Sigmoid colon (tissue), 6 donors: ENCODE measurements at regions not wholly inside any gene's neighbourhood (a gene's known extent, or its start where the extent isn't known, plus 50 kb on each side); places are given as distances from the start of the nearest gene placed in this dataset.

ENCODE experiments used
- DNase-seq: peaks from one replicate; pipeline ENCODE4 v3.0.0-alpha.2; 2019
- H3K27ac ChIP-seq, 4 donors: fragments of 200-600 bp; sonication (generic); one replicate each; pipeline ENCODE4 v1.5.1; 2016 to 2019; ENCODE audit warnings: mild to moderate bottlenecking in 1 of 4
- H3K27me3 ChIP-seq, 3 donors: fragments of 200-600 bp; sonication (generic); one replicate each; pipeline ENCODE4 v1.5.1; 2019; ENCODE audit warnings: mild to moderate bottlenecking in 1 of 3
- H3K36me3 ChIP-seq, 4 donors: fragments of 200-600 bp; sonication (generic); one replicate each; pipeline ENCODE4 v1.5.1; 2016 to 2019
- H3K4me1 ChIP-seq, 4 donors: fragments of 200-600 bp; sonication (generic); one replicate each; pipeline ENCODE4 v1.5.1; 2017 to 2019
- H3K4me3 ChIP-seq, 4 donors: fragments of 200-600 bp; sonication (generic); one replicate each; pipeline ENCODE4 v1.5.1; 2017 to 2019; ENCODE audit warnings: mild to moderate bottlenecking in 2 of 4, moderate library complexity in 1 of 4
- H3K9me3 ChIP-seq, 4 donors: fragments of 200-600 bp in 3 of 4; sonication (generic) in 3 of 4; one replicate each; pipeline versions ENCODE4 v1.5.1 to v1.6.1; 2013 to 2019
- EP300 ChIP-seq, 4 donors: sonication (generic); formaldehyde crosslinking; IDR thresholded peaks; one replicate each; pipeline ENCODE4 v1.6.1; 2017; ENCODE audit warnings: antibody characterized with exemption in 4 of 4
- POLR2A ChIP-seq, 2 donors: fragments of 450-650 bp; IDR thresholded peaks; one replicate each; pipeline ENCODE4 v1.6.1; 2016; ENCODE audit warnings: antibody characterized with exemption in 2 of 2, mild to moderate bottlenecking in 2 of 2, moderate library complexity in 2 of 2
- POLR2AphosphoS5 ChIP-seq, 4 donors: sonication (generic); formaldehyde crosslinking; IDR thresholded peaks; one replicate each; pipeline ENCODE4 v1.6.1; 2017; ENCODE audit warnings: antibody characterized with exemption in 4 of 4
- WGBS, 2 donors: extraction: QIAGEN DNeasy Blood & Tissue Kit; methylation state at CpG; one replicate each; pipeline ENCODE4 v1.1.7; 2013; 5-methylcytosine and 5-hydroxymethylcytosine counted together
- intact Hi-C: fragments of 100-400 bp; cut with DNase I; formaldehyde crosslinking; loops from one replicate; pipeline ENCODE4 v1.15.1; 2023
- TF ChIP-seq, protein P1 (sequence below), 4 experiments: fragments of 450-650 bp in 3 of 4; fragments of 200-600 bp in 1 of 4; IDR thresholded peaks; one replicate each; pipeline ENCODE4 v1.5.1; 2016 to 2019; ENCODE audit warnings: antibody characterized with exemption in 4 of 4, mild to moderate bottlenecking in 3 of 4, moderate library complexity in 2 of 4
- donor health status: healthy with polysubstance abuse.
- donor health status: healthy.

DNA sequence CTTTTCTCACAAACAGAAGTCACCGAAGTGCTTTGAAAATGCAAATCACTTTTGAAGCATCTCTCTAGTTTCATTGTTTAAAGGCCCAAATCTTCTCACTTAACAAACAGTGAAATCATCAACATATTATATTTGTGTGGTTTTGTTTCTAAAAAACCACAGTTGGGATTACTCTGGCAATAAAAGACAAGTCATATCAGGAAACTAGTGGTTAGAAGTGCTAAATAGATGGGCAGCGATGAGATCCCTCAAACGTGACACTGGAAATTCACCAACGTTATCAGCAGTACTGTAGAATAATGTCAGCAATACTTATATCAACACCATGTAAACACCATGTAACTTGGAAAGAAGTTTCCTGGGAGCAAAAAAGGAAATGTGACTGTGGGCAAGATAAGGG is 893.5 kb downstream of the SUCLG1 start:
- Histone ChIP-seq H3K9me3 (no peaks in the 10 kb centered on the region), H3K27ac (no peak overlapping the region), H3K36me3 (no peaks in the 10 kb centered on the region), H3K4me1 (no peaks in the 10 kb centered on the region), H3K4me3 (no peak overlapping the region), H3K27me3 (no peaks in the 10 kb centered on the region)
- TF ChIP-seq, protein P1, sequence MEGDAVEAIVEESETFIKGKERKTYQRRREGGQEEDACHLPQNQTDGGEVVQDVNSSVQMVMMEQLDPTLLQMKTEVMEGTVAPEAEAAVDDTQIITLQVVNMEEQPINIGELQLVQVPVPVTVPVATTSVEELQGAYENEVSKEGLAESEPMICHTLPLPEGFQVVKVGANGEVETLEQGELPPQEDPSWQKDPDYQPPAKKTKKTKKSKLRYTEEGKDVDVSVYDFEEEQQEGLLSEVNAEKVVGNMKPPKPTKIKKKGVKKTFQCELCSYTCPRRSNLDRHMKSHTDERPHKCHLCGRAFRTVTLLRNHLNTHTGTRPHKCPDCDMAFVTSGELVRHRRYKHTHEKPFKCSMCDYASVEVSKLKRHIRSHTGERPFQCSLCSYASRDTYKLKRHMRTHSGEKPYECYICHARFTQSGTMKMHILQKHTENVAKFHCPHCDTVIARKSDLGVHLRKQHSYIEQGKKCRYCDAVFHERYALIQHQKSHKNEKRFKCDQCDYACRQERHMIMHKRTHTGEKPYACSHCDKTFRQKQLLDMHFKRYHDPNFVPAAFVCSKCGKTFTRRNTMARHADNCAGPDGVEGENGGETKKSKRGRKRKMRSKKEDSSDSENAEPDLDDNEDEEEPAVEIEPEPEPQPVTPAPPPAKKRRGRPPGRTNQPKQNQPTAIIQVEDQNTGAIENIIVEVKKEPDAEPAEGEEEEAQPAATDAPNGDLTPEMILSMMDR (IDR thresholded peaks at IDR 0.05), result no peak
- TF ChIP-seq POLR2AphosphoS5 (IDR thresholded peaks at IDR 0.05) (no peak), POLR2A (IDR thresholded peaks at IDR 0.05) (no peak), EP300 (IDR thresholded peaks at IDR 0.05) (no peak)
- 78 to 85% methylated on average over 4 of the region's 4 CpGs for WGBS, 2 donors
- intact Hi-C loops, result no loop called here
- DNase-seq, result no peak

DNA sequence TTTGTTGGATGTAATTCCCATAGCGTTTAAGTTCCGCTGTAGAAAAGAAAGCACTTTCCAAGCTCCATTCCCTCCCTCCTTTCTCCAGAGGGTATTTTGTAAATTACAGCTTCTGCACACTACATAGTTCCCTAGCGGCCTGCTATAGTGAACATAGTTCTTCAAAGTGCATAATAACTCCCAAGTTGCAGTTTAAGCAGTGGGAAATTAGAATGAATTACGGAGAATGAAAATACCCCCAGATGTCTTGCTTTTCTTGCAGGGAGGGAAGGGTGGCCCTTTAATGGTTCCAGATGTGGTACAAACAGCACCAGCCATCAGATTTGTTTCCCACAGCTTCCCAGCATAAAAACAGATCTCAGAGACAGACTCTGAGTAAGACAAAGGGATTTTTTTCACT is 893.9 kb downstream of the SUCLG1 start:
- intact Hi-C loops, result no loop called here
- Histone ChIP-seq H3K27ac (no peak overlapping the region), H3K9me3 (no peaks in the 10 kb centered on the region), H3K36me3 (no peaks in the 10 kb centered on the region), H3K4me3 (no peak overlapping the region), H3K4me1 (no peaks in the 10 kb centered on the region), H3K27me3 (no peaks in the 10 kb centered on the region)
- WGBS, 2 donors, result 64 to 67% methylated on average over 4 of the region's 4 CpGs
- TF ChIP-seq, protein P1 (IDR thresholded peaks at IDR 0.05), result no peak
- TF ChIP-seq POLR2AphosphoS5 (IDR thresholded peaks at IDR 0.05), result no peak
- TF ChIP-seq EP300 (IDR thresholded peaks at IDR 0.05), result no peak
- TF ChIP-seq POLR2A (IDR thresholded peaks at IDR 0.05), result no peak
- DNase-seq, result no peak

GRCh38 chr2:83561592-83561991 is 897.5 kb downstream of the SUCLG1 start:
- intact Hi-C loops, result no loop called here
- H3K4me1 ChIP-seq, result no peaks in the 10 kb centered on the region
- no peaks in the 10 kb centered on the region for H3K27me3 ChIP-seq
- H3K36me3 ChIP-seq, result no peaks in the 10 kb centered on the region
- H3K27ac ChIP-seq, result no peak overlapping the region
- 61 to 67% methylated on average over 3 of the region's 3 CpGs for WGBS, 2 donors
- no peak for DNase-seq
- no peak overlapping the region for H3K4me3 ChIP-seq
- H3K9me3 ChIP-seq, result no peaks in the 10 kb centered on the region
- TF ChIP-seq, protein P1 (IDR thresholded peaks at IDR 0.05), result no peak
- TF ChIP-seq EP300 (IDR thresholded peaks at IDR 0.05) (no peak), POLR2A (IDR thresholded peaks at IDR 0.05) (no peak), POLR2AphosphoS5 (IDR thresholded peaks at IDR 0.05) (no peak)

DNA sequence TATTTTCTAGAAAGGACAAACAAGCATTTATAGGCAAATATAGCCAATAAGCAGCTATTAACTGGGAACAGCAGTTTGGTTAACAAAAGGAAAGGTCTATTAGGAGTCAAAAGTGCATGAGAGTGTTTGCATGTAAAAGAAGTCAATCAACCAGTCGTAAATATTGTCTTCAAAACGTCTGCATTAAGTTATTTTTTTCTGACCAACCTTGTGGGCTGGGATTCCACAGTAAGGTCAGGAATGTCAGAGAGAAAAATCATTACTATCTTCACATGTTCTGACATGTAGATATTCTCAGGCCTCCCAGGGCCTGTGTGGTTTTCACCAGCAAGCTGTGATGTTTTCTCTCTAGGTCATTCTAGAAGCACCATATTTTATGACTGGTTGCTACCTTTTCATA is 922.5 kb downstream of the SUCLG1 start:
- no peaks in the 10 kb centered on the region for H3K9me3 ChIP-seq
- H3K4me3 ChIP-seq, result no peak overlapping the region
- no peak overlapping the region for H3K27ac ChIP-seq
- no peaks in the 10 kb centered on the region for H3K36me3 ChIP-seq
- intact Hi-C loops, result no loop called here
- no peak for DNase-seq
- H3K4me1 ChIP-seq, result no peaks in the 10 kb centered on the region
- no peaks in the 10 kb centered on the region for H3K27me3 ChIP-seq
- TF ChIP-seq, protein P1 (IDR thresholded peaks at IDR 0.05), result no peak
- TF ChIP-seq POLR2AphosphoS5 (IDR thresholded peaks at IDR 0.05), result no peak
- no peak for TF ChIP-seq POLR2A (IDR thresholded peaks at IDR 0.05)
- no peak for TF ChIP-seq EP300 (IDR thresholded peaks at IDR 0.05)
- WGBS, 2 donors, result 36 to 39% methylated on average over 2 of the region's 2 CpGs

DNA sequence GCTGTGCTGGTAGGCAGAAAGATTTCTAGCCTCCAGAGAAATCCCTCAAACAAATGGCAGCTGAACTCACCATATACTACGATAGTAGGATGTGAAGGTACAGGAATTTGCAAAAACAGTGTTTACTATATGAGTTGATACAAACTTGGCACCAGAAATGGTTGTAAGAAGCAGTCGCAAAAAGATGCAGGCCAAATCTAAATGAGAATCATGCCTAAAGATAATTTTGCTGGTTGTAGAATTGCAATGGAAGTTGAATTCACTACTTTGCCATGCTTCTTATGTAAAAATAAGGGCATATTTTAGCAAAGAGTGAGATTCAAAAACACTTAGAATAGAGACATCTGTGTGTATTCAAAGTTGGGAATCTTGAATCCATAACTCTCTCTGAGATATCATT is 924.7 kb downstream of the SUCLG1 start:
- no peak overlapping the region for H3K4me3 ChIP-seq
- no peaks in the 10 kb centered on the region for H3K27me3 ChIP-seq
- no peaks in the 10 kb centered on the region for H3K9me3 ChIP-seq
- TF ChIP-seq POLR2AphosphoS5 (IDR thresholded peaks at IDR 0.05) (no peak), POLR2A (IDR thresholded peaks at IDR 0.05) (no peak), EP300 (IDR thresholded peaks at IDR 0.05) (no peak)
- TF ChIP-seq, protein P1 (IDR thresholded peaks at IDR 0.05), result no peak
- H3K4me1 ChIP-seq, result no peaks in the 10 kb centered on the region
- no peak overlapping the region for H3K27ac ChIP-seq
- intact Hi-C loops, result no loop called here
- WGBS, 2 donors, result 81 to 82% methylated on average over 2 of the region's 2 CpGs
- no peaks in the 10 kb centered on the region for H3K36me3 ChIP-seq
- DNase-seq, result no peak
